GM19467 (cell line): ENCODE measurements at regions not wholly inside any gene's neighbourhood (a gene's known extent, or its start where the extent isn't known, plus 50 kb on each side); places are given as distances from the start of the nearest gene placed in this dataset.
A peak's percentile ranks its signal among the peaks of the same experiment; 100 is the strongest.
"Not testable (repeated sequence)": the region's sequence is repeated elsewhere in the genome, so short reads cannot be mapped to it uniquely, and the experiment has no call there.

Experiments
- ATAC-seq: cut with Tn5 transposase; IDR thresholded peaks from one replicate; pipeline ENCODE4 v1.9.1; 2021; ENCODE audit warnings: mild to moderate bottlenecking, moderate library complexity; ENCODE audit not compliant: unreplicated experiment

DNA sequence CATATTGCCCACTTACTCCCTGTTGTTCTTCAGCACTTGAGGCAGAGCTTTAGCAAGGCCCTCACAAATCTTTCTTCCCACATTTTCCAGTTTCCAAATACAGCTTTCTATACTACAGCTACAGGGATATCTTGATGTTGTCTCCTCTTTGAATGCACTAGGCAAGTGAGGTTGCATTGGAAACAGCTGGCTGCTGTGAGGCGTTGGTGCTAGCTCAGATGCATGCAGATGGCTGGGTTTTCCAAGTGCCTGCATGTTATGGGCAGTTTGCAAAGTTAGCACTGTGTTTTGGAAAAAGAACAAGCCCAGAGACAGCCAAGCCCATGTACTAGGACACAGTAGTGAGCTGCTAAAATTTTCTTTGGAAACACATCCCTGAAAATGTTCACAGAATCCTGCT is 315.1 kb upstream of the RASGEF1B start:
- no peak for ATAC-seq

DNA sequence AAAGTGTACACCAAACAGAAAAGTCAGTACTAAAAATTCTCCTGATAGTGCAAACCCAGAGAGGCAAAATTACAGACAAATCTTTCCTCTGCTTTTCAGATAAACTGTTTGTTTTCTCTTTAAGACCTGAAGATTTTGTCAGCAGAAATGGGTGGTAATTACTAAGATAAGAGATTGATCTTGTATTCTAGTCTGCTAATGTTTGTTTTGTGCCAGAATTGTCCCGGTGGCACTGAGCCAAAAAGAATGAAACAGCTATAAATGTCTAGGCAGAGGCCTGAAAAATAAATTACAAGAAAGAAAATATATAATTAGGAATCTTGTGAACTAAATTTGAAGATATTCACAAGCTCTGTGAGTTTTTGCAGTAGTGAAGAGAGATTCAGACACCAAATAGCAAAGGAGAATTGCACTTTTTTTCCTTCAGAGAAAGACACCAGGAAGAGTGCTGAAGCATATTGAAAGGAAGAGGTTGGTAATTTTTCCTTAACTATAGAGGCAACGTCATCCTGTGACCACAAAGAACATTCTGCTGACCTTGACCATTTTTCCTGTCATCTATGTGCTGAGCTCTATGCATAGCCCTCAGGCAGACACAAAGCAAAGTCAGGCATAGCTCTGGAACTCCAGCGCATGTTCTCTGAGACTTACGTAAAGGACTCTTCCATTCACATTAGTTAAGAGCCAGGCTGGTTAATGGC is 314.5 kb upstream of the RASGEF1B start:
- ATAC-seq, result no peak

DNA sequence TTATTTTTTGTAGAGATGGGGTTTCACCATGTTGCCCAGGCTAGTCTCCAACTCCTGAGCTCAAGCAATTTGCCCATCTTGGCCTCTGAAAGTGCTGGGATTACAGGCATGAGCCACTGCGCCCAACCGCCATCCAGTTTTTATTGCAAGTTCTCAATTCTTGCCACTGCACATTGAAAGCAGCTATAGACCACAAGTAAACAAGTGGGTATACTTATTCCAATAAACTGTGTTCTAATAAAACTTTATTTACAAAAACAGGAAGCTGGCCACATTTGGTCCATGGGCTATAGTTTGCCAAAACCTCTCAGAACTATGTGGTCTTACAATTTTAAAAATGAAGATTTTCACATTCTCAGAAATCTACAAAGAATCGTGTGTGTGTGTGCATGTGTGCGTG is 313.6 kb upstream of the RASGEF1B start:
- no peak for ATAC-seq

DNA sequence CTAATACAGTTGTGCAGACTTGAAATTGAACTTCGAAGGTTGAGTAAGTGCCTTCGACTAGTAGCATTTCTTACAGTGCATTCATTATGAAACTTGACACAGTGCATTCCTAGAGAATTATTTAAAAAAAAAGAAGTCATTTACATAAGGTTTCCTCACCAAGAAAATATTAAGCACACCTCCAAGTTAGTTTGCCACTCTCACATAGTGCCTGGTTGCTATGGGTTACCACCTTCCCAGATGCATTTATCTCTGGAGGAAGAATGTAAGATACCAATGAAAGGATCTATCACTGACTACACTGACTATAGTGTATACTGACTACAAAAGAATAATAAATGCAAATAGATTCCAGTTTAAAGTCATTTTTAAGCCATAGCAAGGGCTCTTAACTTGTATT is 311.9 kb upstream of the RASGEF1B start:
- no peak for ATAC-seq

DNA sequence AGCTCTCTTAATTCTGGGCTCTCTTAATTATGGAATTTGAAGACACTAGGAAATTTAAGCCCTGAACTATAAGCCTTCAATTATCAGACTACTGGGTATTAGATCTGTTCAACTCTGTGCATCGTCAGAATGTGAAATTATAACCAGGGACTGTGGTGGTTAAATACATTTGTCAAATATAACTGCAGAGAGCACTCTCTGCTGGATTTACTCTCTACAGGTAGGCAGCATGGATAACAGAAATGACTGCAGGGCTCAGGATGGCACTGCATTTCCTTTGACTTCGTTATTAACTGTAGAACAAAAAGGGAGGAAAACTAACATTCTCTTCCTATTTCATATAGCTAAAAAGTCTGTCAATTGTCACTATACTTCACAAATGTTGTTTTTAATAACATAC is 310.1 kb upstream of the RASGEF1B start:
- ATAC-seq, result no peak

DNA sequence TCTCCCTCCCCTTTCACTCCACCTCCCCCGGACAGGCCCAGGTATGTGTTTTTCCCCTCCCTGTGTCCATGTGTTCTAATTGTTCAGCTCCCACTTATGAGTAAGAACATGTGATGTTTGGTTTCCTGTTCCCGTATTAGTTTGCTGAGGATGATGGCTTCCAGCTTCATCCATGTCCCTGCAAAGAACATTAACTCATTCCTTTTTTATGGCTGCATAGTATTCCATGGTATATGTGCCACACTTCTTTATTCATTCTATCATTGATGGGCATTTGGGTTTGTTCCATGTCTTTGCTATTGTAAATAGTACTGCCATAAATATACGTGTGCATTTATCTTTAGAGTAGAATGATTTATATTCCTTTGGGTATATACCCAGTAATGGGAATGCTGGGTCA is 306.0 kb upstream of the RASGEF1B start:
- not testable (repeated sequence) for ATAC-seq

DNA sequence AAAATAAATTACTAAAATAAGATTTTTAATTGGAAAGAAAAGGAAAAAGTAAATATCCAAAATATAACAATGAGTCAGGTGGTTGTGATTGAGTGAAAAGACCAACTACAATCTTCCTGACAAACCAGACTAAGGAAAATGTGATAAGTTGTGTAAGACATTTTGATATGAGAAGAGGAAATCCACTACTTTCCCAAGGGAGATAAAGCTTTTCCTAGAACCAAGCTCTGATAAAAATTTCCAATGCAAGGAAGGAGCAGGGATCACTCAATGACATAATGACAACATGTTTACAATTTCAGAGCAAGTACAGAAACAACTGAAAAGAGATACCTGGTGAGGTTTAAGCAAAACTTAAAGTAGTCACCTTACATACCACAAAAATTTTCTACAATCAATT is 305.1 kb upstream of the RASGEF1B start:
- no peak for ATAC-seq

DNA sequence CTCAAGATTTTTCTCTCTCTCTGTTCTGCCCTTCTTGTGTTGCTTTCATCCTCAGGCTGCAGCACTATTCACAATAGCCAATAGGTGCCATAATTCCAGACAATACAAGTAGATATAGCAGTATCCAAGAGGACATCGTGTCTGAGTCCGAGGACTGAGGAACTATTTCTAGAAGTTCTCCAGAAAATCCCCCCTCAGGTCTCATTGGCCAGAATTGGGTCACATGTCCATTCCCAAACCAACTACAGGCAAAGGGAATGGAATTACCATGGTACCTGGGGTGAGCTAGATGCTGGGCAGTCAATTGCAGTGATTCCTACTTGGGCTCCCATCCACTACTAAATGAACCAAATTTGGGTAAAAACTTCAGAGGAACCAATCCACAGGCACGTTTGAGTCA is 301.9 kb upstream of the RASGEF1B start:
- no peak for ATAC-seq

DNA sequence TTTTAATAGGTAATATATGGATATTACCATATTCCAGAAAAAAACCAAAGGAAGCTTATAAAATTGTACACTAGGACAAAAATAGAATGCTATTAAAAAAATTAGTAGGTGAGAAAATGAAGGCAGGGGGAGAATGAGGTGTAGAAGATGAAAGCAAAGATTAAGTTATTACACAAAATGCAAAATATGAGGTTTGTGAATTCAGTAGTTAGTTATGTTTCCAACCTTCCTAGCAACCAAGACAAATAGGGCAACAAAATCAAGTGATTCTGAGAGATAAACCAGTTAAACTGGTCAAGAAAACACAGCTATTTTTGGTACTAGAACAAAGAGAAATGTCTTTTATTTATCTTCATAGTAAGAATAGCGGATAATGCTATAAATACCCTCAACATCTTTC is 300.0 kb upstream of the RASGEF1B start:
- no peak for ATAC-seq

DNA sequence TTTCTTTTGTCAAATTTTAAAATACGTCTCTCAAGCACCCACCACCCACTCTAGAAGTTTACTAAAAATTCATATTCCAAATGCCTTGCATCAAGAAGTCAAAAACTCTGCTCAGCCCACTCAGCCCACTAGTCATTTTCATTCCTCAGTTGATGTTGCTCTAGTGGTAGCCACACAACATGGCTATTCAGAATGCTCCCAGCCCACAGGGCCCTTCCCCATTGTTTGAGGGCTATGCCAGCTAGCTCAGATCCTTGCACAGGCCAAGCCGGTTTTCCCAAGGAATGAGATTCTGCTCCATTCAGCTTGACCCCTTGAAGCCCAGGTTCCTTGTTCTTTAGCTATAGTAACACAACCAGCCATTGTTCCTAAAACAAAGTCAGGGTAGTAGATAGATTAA is 297.5 kb upstream of the RASGEF1B start:
- ATAC-seq, result no peak

DNA sequence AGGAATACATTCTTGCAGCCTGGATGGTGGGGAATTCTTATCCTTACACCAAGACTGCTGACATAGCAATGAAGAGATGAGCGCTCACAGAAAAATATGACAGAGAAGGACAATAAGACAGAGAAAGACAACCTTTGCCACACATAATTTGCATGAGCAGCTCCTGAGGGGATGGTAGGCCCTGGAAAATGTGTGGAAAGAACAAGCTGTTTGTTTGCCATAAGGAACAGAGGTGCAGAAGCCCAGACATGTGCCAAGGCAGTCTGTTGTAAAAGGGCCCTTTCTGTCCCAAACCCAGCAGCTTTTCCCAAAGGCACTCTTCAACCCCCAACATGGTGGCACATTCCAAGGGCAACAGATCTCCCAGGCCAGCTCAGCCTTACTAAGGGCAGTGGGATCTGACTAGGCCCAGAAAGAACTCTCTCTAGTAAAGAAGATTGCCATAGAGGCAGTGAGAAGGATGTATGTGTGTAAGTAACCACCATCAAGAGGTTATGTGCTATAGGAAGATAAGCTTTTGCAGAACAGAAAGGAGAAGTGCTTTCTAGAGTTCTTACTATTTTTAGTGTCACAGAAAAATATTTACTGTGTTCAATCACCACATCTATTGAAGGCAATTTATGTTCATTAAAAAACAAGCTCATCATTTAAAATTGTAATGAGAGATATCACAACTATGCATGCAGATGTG is 287.0 kb upstream of the RASGEF1B start:
- peak; percentile 51 for ATAC-seq

DNA sequence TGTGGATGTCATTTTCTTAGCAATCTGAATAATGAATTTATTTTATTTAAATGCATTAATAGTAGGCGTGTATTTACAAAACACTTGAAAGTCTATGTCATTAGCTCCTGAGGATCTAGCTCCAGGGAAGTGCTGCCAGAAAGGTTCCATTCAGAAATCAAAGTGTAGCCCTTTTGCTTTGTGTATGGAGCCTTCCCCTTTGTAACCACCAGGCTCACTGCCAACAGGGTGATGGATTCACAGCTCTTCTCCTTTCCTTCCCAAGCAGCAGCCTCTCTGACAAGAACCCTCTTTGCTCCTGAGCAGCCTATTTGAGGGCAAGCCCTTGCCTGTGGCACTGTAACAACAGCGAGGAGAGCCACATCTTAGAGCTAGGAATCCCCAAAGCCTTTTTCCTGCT is 286.0 kb upstream of the RASGEF1B start:
- ATAC-seq, result no peak

DNA sequence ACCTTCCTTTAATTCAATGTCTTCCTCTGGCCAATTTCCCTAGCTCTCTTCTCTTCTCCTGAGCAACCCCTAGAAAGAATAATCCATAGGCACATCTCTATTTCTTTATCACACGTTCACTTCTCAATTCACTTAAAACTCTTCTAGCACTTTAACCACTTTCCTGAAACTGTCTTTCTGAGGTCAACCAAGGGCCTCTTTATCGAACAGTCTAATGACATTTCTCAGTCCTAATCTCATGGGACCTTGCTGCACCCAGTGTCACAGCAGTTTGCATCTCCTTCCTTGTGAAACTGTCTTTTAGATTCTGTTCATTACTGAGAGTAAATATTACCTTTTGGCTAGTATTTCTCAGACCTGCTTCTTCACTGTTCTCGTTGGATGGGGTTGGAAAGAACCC is 285.3 kb upstream of the RASGEF1B start:
- ATAC-seq, result peak; percentile 79

DNA sequence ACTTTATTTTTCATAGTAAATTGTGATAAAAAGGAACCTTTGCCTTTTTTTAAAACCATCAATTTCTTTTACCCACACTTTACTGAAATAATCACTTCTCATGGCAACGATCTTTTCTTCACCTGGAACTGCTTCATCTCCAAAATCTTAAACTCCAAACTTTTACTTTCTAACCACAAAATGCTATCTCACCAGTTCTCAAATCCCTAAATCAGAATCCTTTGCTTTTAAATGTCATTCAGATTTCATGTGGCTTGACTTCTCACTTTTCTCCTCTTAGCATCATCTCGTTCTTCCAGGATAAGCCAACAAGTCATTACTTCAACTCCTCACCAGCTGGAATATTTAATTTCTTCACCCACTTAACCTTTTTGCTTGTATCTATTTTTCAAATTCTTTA is 284.3 kb upstream of the RASGEF1B start:
- ATAC-seq, result no peak

DNA sequence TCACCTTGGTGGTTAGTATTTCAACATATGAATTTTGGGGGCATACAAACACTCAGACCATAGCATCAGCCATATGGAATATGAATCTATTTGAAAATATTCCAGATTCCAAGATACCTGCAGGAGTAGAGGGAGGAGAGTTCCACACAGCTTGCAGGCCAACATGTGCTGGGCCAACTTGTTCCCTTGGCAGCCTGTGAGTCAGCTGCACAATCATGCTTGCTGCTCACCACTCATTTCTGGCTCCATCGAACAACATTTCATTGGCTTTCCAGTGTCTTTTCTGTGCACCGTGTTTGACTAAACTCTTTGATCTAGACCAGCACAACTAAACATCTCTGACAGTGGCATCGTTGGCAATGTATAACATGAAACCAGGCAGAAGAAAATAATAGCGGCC is 282.5 kb upstream of the RASGEF1B start:
- ATAC-seq, result no peak

DNA sequence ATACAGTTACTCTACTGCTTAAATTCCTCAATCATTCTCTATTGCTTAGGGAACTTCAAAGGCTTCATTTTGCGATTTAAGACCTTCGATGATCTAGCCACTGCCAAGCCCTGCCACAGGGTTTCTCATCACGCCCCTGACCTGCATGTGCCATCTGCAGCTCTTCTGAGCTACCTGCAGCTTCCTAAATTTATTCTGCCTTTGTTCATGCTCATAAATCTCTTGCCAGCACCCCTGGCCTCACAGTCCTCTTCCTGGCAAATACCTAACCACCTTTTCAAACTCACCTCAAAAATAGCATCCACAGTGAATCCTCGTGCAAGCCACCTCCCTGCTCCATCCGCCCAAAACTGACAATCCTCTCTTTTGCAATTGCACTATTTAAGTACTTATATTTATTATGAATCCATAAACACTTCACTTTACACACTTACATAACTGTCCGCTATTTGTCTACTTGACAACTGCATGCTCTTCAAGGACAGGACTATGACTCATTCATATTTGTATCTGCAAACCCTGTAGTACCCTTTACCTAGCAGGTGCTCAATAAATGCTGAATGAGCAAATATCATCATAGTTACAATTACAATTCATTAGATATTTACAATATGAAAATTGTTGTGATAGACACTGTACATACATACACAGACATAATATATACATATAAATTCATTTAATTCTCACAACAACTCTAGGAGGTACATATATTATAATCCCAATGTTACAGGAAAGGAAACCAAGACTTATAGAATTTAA is 280.0 kb upstream of the RASGEF1B start:
- no peak for ATAC-seq

DNA sequence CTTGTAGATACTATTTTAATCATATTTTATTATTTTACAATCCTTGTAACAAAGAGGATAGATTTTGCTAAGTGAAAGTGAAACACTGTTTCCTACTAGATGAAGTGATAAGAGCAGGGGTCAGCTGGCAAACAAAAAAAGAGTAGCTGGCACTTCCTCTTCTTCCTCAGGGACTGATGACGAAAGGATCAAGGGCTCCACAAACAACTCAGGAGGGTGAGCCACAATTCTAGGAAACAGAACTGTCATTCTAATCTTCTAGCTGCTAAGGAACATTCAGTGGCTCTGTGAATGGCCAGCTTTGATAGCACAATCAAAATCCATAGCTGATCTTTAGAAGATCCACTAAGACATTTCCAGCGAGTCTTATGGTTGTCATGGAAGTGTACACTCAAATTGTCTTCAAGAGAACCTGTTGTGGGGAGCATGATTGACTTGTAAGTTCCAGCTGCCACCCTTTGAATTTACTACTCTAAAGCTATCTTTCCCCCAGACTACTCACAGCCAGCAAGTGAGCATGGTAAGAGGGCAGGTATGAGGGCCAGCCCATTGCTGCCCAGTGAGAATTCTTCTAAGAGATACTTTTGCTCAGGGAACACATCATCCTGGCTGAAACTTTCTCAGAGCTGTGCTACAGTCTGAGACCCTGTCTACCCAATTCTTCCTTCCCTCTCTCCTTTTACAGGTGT is 275.7 kb upstream of the RASGEF1B start:
- ATAC-seq, result no peak

DNA sequence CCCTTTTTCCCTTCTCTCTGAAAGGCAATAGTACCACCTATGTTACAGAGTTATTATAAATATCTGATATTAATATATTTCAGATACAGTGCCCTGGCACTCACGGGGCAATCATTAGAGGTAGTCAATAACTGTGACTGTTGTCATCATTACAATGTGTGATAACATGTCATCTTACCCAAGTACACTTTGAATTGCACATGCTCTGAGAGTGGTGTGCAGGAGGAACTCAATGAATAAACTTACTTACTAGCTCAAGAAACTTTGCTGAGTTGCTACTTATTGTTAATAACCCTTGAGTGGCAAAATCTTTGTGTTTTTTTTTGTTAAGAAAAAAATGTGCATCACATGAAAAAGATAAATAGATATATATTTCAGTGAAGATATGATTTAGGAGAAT is 275.1 kb upstream of the RASGEF1B start:
- no peak for ATAC-seq

DNA sequence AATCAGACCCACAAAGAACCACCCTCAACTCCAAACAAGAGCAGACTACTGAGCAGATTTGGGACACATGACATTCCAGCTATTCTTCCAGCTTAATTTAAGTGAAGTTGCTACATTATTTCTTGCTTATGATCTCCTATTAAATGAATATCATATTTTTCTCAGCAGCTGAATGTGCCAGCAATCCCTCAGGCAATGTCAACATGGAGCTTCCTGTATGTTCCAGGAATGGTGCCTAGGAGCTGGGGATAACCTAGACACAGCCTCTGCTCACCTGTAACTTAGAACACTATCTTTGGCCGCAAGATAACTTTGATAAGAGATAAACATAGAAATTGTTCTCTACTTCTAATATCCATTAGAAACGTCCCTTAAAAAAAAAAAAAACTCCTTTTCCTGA is 274.4 kb upstream of the RASGEF1B start:
- no peak for ATAC-seq

DNA sequence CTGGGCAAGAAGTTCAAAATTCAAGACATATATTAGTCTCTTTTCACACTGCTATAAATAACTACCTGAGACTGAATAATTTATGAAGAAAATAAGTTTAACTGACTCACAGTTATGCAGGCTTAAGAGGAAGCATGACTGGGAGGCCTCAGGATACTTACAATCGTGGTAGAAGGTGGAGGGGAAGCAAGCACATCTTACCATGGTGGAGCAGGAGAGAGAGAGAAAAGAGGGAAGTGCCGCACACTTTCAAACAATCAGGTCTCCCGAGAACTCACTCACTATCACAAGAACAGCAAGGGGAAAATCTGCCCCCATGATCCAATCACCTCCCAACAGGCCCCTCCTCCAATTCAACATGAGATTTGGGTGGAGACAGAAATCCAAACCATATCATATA is 273.3 kb upstream of the RASGEF1B start:
- no peak for ATAC-seq

DNA sequence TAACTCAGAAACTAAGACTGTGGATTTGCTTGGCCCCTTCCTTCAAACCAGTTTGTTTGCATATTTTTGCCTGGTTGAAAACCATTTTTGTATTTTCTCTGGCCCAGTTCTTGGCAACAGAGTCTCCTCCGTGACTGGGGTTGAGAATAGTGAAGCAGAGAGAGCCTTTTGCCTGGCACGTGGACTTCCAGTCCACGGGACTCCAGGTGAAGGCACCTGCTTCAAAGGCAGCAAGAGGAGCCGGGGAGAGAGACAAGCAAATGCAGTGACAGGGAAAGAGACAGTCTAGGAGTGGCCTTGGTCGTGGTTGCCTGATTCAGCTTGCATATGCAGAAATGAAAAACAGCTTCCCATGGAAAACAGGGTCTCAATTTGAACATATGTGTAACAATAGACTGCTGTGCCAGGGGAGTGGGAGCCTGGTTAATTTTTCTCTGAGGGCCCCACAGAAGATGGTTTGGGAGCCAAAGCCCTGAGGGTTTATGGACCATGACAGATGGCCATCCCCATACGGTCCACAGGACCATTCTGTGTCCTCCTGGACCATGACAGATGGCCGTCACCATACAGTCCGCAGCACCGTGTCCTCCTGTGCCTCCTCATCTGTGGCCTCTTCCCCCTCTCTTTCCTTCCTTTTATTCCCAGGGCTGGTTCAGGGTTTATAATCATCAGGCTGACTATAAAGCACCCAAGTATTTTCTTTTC is 272.2 kb upstream of the RASGEF1B start:
- no peak for ATAC-seq
